ENCODE measurements at regions not wholly inside any gene's neighbourhood (a gene's known extent, or its start where the extent isn't known, plus 50 kb on each side); places are given as distances from the start of the nearest gene placed in this dataset.

DNA sequence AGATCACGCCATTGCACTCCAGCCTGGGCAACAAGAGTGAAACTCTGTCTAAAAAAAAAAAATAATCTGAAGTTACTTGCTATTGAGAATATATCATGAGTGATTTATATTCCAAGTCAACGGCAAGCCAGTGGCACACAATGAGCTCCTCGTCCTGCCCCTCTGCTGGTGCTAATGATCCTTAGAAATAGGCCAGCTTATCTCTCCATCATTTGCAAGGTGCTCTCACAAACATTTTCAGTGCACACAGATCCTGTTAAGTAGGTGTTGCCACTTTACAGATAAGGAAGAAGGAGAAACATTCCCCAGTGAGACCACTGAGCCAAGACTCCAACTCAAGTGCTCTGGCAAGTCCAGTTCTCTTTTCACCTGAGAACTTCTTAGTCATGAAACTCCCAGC, 91.3 kb upstream of the GPR45 start:
- TF ChIP-seq POLR2AphosphoS5 (IDR thresholded peaks at IDR 0.05; ENCODE audit: insufficient read depth in 1 of 2, low read depth in 1 of 2), result no peak
- TF ChIP-seq, protein P1, sequence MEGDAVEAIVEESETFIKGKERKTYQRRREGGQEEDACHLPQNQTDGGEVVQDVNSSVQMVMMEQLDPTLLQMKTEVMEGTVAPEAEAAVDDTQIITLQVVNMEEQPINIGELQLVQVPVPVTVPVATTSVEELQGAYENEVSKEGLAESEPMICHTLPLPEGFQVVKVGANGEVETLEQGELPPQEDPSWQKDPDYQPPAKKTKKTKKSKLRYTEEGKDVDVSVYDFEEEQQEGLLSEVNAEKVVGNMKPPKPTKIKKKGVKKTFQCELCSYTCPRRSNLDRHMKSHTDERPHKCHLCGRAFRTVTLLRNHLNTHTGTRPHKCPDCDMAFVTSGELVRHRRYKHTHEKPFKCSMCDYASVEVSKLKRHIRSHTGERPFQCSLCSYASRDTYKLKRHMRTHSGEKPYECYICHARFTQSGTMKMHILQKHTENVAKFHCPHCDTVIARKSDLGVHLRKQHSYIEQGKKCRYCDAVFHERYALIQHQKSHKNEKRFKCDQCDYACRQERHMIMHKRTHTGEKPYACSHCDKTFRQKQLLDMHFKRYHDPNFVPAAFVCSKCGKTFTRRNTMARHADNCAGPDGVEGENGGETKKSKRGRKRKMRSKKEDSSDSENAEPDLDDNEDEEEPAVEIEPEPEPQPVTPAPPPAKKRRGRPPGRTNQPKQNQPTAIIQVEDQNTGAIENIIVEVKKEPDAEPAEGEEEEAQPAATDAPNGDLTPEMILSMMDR (IDR thresholded peaks at IDR 0.05), result no peak
- TF ChIP-seq POLR2A (IDR thresholded peaks at IDR 0.05), result no peak
- peaks cover under 1% of the 10 kb centered on the region for H3K4me1 ChIP-seq
- intact Hi-C loops (cut with DNase I), result no loop called here
- H3K27me3 ChIP-seq, result no peaks in the 10 kb centered on the region
- H3K9me3 ChIP-seq, result no peaks in the 10 kb centered on the region
- H3K36me3 ChIP-seq, result no peaks in the 10 kb centered on the region
- H3K27ac ChIP-seq, result no peak overlapping the region
- DNase-seq (ENCODE audit: extremely low spot score in 2 of 2), result no peak
- H3K4me3 ChIP-seq, result no peak overlapping the region

DNA sequence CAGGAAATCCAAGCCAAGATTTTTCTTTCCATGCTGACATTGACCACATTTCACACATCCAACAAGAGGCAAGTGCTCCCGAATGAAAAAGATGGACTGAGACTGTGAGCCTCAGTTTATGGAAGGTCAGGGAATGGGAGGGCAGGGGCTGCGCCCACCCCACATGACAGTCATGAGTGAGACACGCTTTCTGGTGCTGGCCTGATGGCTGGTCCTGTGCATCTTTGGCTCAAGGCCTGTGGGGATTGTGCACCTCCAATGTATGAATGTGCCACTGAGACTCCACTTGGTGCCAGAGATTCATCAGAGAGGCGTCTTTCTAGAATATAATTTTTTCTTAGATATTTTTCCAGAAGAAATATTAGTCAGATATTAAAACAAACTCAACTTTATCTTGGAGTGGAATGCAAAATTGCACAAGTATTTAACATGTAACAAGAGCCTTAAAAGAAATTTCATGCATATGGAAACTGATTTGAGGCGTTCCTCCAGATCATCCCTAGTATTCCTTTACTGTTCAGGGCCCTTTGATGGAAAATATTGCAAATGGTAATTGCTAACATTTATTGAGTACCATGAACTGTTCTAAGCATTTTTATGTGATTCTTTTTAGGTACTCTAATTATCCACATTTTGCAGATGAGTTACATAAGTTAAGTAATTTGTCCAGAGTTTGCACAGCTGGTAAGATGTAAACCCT, 87.3 kb upstream of the GPR45 start:
- Histone ChIP-seq H3K9me3 (no peaks in the 10 kb centered on the region), H3K36me3 (no peaks in the 10 kb centered on the region), H3K4me1 (no peaks in the 10 kb centered on the region), H3K4me3 (no peak overlapping the region), H3K27me3 (no peaks in the 10 kb centered on the region), H3K27ac (no peak overlapping the region)
- no peak for DNase-seq (ENCODE audit: extremely low spot score in 2 of 2)
- TF ChIP-seq POLR2A (IDR thresholded peaks at IDR 0.05) (no peak), POLR2AphosphoS5 (IDR thresholded peaks at IDR 0.05; ENCODE audit: insufficient read depth in 1 of 2, low read depth in 1 of 2) (no peak)
- TF ChIP-seq, protein P1 (IDR thresholded peaks at IDR 0.05), result no peak
- intact Hi-C loops (cut with DNase I), result no loop called here

DNA sequence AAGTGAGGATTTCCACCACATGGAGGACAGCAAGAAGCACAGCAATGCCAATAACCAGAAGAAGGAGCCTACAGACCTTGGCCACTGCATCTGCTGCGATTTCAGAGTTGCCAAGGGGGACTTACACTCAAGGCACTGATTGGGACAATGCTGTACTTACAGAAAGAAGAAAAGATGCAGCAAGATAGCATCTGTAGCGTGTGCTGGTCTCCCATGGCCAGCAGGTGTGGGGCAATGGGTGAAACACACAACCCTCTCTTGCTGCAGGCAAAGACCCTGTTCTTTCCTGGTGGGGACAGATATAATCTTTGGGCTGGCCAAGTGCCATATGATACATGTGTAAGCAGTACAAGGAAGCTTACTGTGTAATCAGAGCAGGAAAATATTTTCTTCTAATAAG, 85.4 kb upstream of the GPR45 start:
- Histone ChIP-seq H3K4me1 (no peaks in the 10 kb centered on the region), H3K27ac (no peak overlapping the region), H3K4me3 (no peak overlapping the region), H3K9me3 (no peaks in the 10 kb centered on the region), H3K36me3 (no peaks in the 10 kb centered on the region), H3K27me3 (no peaks in the 10 kb centered on the region)
- DNase-seq (ENCODE audit: extremely low spot score in 2 of 2), result no peak
- intact Hi-C loops (cut with DNase I), result no loop called here
- TF ChIP-seq, protein P1 (IDR thresholded peaks at IDR 0.05), result no peak
- TF ChIP-seq POLR2AphosphoS5 (IDR thresholded peaks at IDR 0.05; ENCODE audit: insufficient read depth in 1 of 2, low read depth in 1 of 2) (no peak), POLR2A (IDR thresholded peaks at IDR 0.05) (no peak)

DNA sequence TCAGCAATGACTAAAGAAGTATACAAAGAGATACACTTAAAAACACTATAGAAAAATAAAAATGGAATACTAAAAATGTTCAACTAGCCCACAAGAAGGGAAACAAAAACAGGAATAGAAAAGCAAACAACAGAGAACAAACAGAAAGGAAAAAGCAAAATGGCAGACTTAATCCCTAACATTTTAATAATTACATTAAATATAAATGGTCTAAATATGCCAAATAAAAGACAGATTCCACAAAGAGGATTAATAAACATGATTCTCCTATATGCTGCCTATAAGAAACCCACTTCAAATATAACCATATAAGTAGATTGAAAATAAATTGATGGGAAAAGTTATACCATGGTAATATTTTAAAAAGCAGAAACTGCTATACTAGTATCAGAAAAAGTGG, 83.5 kb upstream of the GPR45 start:
- H3K4me3 ChIP-seq, result no peak overlapping the region
- H3K27me3 ChIP-seq, result no peaks in the 10 kb centered on the region
- intact Hi-C loops (cut with DNase I), result no loop called here
- no peak for DNase-seq (ENCODE audit: extremely low spot score in 2 of 2)
- no peaks in the 10 kb centered on the region for H3K36me3 ChIP-seq
- no peaks in the 10 kb centered on the region for H3K4me1 ChIP-seq
- TF ChIP-seq, protein P1 (IDR thresholded peaks at IDR 0.05), result no peak
- no peak for TF ChIP-seq POLR2AphosphoS5 (IDR thresholded peaks at IDR 0.05; ENCODE audit: insufficient read depth in 1 of 2, low read depth in 1 of 2)
- TF ChIP-seq POLR2A (IDR thresholded peaks at IDR 0.05), result no peak
- H3K27ac ChIP-seq, result no peak overlapping the region
- no peaks in the 10 kb centered on the region for H3K9me3 ChIP-seq

DNA sequence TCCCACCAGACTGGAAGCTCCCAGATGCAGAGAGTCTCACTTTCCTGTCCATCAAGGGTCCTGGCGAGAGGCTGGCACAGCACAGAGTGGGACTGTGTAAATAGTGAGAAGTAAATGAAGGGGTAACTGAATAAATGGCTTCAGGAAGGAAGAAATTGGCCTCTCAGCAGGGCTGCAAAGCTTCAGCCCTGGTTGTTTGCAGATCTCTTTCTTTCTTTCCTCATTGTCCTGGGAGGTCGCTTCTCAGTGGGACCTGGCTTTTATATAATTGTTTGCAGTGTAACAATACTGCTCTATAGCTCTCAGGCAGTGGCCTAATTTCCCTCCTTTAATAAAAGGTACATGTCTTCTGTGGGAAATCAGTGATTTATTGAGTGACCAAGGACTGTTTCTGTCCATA, 74.9 kb upstream of the GPR45 start:
- H3K4me3 ChIP-seq, result no peak overlapping the region
- no peak for TF ChIP-seq POLR2AphosphoS5 (IDR thresholded peaks at IDR 0.05; ENCODE audit: insufficient read depth in 1 of 2, low read depth in 1 of 2)
- TF ChIP-seq, protein P1 (IDR thresholded peaks at IDR 0.05), result no peak
- no peak for TF ChIP-seq POLR2A (IDR thresholded peaks at IDR 0.05)
- intact Hi-C loops (cut with DNase I), result no loop called here
- no peak overlapping the region for H3K27ac ChIP-seq
- no peaks in the 10 kb centered on the region for H3K9me3 ChIP-seq
- DNase-seq (ENCODE audit: extremely low spot score in 2 of 2), result no peak
- no peaks in the 10 kb centered on the region for H3K27me3 ChIP-seq
- H3K4me1 ChIP-seq, result no peaks in the 10 kb centered on the region
- H3K36me3 ChIP-seq, result no peaks in the 10 kb centered on the region

Measured in vagina (tissue), 2 donors.